ENCODE measurements at regions not wholly inside any gene's neighbourhood (a gene's known extent, or its start where the extent isn't known, plus 50 kb on each side); places are given as distances from the start of the nearest gene placed in this dataset.

- no peaks in the 10 kb centered on the region for H3K4me1 Mint-ChIP-seq
- H3K23ac ChIP-seq (ENCODE audit: insufficient read length, low read depth, low read length) = no peak overlapping the region
- no peak overlapping the region for H3K18ac ChIP-seq (ENCODE audit: insufficient read length, low read depth, low read length)
- no peak overlapping the region for H3K27ac ChIP-seq (ENCODE audit: insufficient read length, low read depth, low read length)
- no peak overlapping the region for H3K14ac ChIP-seq (ENCODE audit: insufficient read depth, low read length)
- H3T11ph ChIP-seq (ENCODE audit: low read length) = no peak overlapping the region
- H3K9me3 Mint-ChIP-seq = no peaks in the 10 kb centered on the region
- no peak overlapping the region for H3K27ac Mint-ChIP-seq
- H4K91ac ChIP-seq (ENCODE audit: insufficient read length, low read depth, low read length) = no peak overlapping the region
- no peak overlapping the region for H3K9ac ChIP-seq (ENCODE audit: extremely low read depth, insufficient read length, low read length)
- no peak overlapping the region for H2BK120ac ChIP-seq (ENCODE audit: low read depth, low read length, poor library complexity, severe bottlenecking)
- no peak overlapping the region for H2BK20ac ChIP-seq (ENCODE audit: low read depth, low read length, poor library complexity, severe bottlenecking)
- H3K79me1 ChIP-seq (ENCODE audit: insufficient read depth, low read depth, low read length, poor library complexity, severe bottlenecking) = no peaks in the 10 kb centered on the region
- no peak overlapping the region for H3K4me2 ChIP-seq (ENCODE audit: insufficient read depth, insufficient read length, low read length)
- DNase-seq = no peak
- no peaks in the 10 kb centered on the region for H3K79me2 ChIP-seq (ENCODE audit: insufficient read depth, low read length)
- no peak overlapping the region for H2AFZ ChIP-seq (ENCODE audit: low read length)
- no peak overlapping the region for H2BK15ac ChIP-seq (ENCODE audit: low read depth, low read length)
- H2BK12ac ChIP-seq (ENCODE audit: insufficient read length, low read depth, low read length) = no peak overlapping the region
- no peaks in the 10 kb centered on the region for H4K20me1 ChIP-seq (ENCODE audit: control insufficient read depth, insufficient read depth, insufficient read length)
- no peak overlapping the region for H2AK5ac ChIP-seq (ENCODE audit: insufficient read length, low read length)
- no peaks in the 10 kb centered on the region for H3K23me2 ChIP-seq (ENCODE audit: insufficient read length, low read depth, low read length, poor library complexity, severe bottlenecking)
- H3K4me1 ChIP-seq (ENCODE audit: insufficient read depth, low read length) = no peaks in the 10 kb centered on the region
- H3K9me3 ChIP-seq (ENCODE audit: control insufficient read depth, low read depth, low read length) = no peaks in the 10 kb centered on the region
- H3K27me3 Mint-ChIP-seq (ENCODE audit: low read depth) = peaks cover 3% of the 10 kb centered on the region
- H4K8ac ChIP-seq (replicated peaks; ENCODE audit: insufficient read length, low read depth, low read length) = no peak overlapping the region
- no peak overlapping the region for H3K56ac ChIP-seq (ENCODE audit: insufficient read length, low read depth, low read length)
- no peak overlapping the region for H2BK5ac ChIP-seq (ENCODE audit: insufficient read length, low read length)
- no peak overlapping the region for H3K4me3 Mint-ChIP-seq
- H3K27me3 ChIP-seq (ENCODE audit: insufficient read depth, low read length) = no peaks in the 10 kb centered on the region; the same call in 1 of the 2 replicates
- no peaks in the 10 kb centered on the region; a peak in 1 of 7 replicates for H3K36me3 Mint-ChIP-seq (ENCODE audit: insufficient read depth in 1 of 3, low read depth in 3 of 3)
- H3K4ac ChIP-seq (ENCODE audit: low read depth, low read length) = no peak overlapping the region
- no peak overlapping the region for H4K5ac ChIP-seq (ENCODE audit: insufficient read length, low read depth, low read length)
- no peak for TF ChIP-seq CTCF (conservative IDR thresholded peaks at IDR 0.05)
Observed at GRCh38 chr21:15256996-15257395, 192.2 kb upstream of the NRIP1 start.
